ENCODE measurements at regions not wholly inside any gene's neighbourhood (a gene's known extent, or its start where the extent isn't known, plus 50 kb on each side); places are given as distances from the start of the nearest gene placed in this dataset.

DNA sequence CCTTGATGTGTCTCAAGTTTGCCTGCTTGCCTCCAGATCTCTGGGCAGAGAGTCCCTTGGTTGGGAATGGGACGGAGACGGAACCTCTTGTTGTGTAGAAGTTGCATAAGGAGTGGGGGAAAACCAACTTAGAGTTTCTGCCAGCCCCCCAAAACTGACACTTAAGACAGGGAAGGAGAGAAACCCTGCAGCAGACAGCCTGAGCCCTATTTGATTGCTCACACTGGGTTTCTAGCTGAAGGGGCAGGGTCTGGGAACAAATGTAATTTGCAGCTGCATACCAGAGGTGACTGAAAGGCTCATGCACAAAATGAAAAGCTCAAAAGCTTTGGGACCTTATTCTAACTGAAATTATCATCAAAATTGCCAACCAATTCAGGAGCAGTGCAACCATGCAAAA lies 254.5 kb downstream of the RASEF start:
- TF ChIP-seq, protein P1, sequence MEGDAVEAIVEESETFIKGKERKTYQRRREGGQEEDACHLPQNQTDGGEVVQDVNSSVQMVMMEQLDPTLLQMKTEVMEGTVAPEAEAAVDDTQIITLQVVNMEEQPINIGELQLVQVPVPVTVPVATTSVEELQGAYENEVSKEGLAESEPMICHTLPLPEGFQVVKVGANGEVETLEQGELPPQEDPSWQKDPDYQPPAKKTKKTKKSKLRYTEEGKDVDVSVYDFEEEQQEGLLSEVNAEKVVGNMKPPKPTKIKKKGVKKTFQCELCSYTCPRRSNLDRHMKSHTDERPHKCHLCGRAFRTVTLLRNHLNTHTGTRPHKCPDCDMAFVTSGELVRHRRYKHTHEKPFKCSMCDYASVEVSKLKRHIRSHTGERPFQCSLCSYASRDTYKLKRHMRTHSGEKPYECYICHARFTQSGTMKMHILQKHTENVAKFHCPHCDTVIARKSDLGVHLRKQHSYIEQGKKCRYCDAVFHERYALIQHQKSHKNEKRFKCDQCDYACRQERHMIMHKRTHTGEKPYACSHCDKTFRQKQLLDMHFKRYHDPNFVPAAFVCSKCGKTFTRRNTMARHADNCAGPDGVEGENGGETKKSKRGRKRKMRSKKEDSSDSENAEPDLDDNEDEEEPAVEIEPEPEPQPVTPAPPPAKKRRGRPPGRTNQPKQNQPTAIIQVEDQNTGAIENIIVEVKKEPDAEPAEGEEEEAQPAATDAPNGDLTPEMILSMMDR (IDR thresholded peaks at IDR 0.05; ENCODE audit: unreplicated experiment in 3 of 3) = no peak
- Mint-ChIP-seq H3K36me3 (ENCODE audit: low read depth) (no peaks in the 10 kb centered on the region), H3K4me1 (peaks cover 5% of the 10 kb centered on the region), H3K4me3 (no peak overlapping the region), H3K27me3 (ENCODE audit: low read depth) (peaks cover under 1% of the 10 kb centered on the region), H3K27ac (no peak overlapping the region), H3K9me3 (no peaks in the 10 kb centered on the region)

- TF ChIP-seq, protein P1 (IDR thresholded peaks at IDR 0.05; ENCODE audit: unreplicated experiment in 3 of 3) = no peak
- H3K4me1 Mint-ChIP-seq = no peaks in the 10 kb centered on the region
- H3K4me3 Mint-ChIP-seq = no peak overlapping the region
- no peaks in the 10 kb centered on the region for H3K9me3 Mint-ChIP-seq
- no peaks in the 10 kb centered on the region for H3K36me3 Mint-ChIP-seq (ENCODE audit: low read depth)
- H3K27me3 Mint-ChIP-seq (ENCODE audit: low read depth) = no peaks in the 10 kb centered on the region
- H3K27ac Mint-ChIP-seq = no peak overlapping the region
Measured at GRCh38 chr9:82810915-82811314, 252.0 kb downstream of the RASEF start.

- TF ChIP-seq, protein P1 (IDR thresholded peaks at IDR 0.05; ENCODE audit: unreplicated experiment in 3 of 3) = no peak
- H3K9me3 Mint-ChIP-seq = peaks cover 5% of the 10 kb centered on the region
- no peak overlapping the region for H3K27ac Mint-ChIP-seq
- no peak overlapping the region for H3K4me3 Mint-ChIP-seq
- no peaks in the 10 kb centered on the region for H3K4me1 Mint-ChIP-seq
- H3K36me3 Mint-ChIP-seq (ENCODE audit: low read depth) = peaks cover 4% of the 10 kb centered on the region
- no peaks in the 10 kb centered on the region for H3K27me3 Mint-ChIP-seq (ENCODE audit: low read depth)
Measured at GRCh38 chr9:82819260-82819659, 243.7 kb downstream of the RASEF start.

GRCh38 chr9:82820186-82820585 lies 242.8 kb downstream of the RASEF start:
- peaks cover 4% of the 10 kb centered on the region for H3K36me3 Mint-ChIP-seq (ENCODE audit: low read depth)
- no peaks in the 10 kb centered on the region for H3K4me1 Mint-ChIP-seq
- no peaks in the 10 kb centered on the region for H3K27me3 Mint-ChIP-seq (ENCODE audit: low read depth)
- TF ChIP-seq, protein P1 (IDR thresholded peaks at IDR 0.05; ENCODE audit: unreplicated experiment in 3 of 3) = no peak
- H3K4me3 Mint-ChIP-seq = no peak overlapping the region
- no peak overlapping the region for H3K27ac Mint-ChIP-seq
- peaks cover 5% of the 10 kb centered on the region for H3K9me3 Mint-ChIP-seq

DNA sequence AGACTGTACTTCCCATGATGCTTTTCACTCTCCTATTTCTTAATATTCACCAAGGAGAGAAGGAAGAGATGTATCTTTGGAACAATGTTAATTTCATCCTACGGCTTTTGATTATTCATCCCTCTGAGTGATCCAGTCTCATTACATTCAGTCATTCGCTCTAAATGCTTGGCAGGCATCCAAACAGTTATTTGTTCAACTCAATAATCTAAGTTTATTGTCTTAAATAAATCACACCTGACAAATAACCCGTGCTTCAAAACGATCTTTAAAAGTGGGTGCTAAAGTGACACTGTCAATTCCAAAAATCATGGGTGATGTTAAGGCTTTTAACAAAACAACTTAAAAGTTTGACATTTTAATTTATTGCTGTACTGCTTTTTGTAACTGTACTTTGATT lies 233.1 kb downstream of the RASEF start:
- TF ChIP-seq, protein P1 (IDR thresholded peaks at IDR 0.05; ENCODE audit: unreplicated experiment in 3 of 3) = no peak
- peaks cover 4% of the 10 kb centered on the region for H3K27me3 Mint-ChIP-seq (ENCODE audit: low read depth)
- H3K36me3 Mint-ChIP-seq (ENCODE audit: low read depth) = no peaks in the 10 kb centered on the region
- no peaks in the 10 kb centered on the region for H3K9me3 Mint-ChIP-seq
- no peaks in the 10 kb centered on the region for H3K4me1 Mint-ChIP-seq
- H3K4me3 Mint-ChIP-seq = no peak overlapping the region
- H3K27ac Mint-ChIP-seq = no peak overlapping the region

GRCh38 chr9:82865524-82865923 lies 197.4 kb downstream of the RASEF start:
- Mint-ChIP-seq H3K36me3 (ENCODE audit: low read depth) (no peaks in the 10 kb centered on the region), H3K4me3 (no peak overlapping the region), H3K4me1 (no peaks in the 10 kb centered on the region), H3K9me3 (peaks cover 19% of the 10 kb centered on the region), H3K27me3 (ENCODE audit: low read depth) (no peaks in the 10 kb centered on the region), H3K27ac (no peak overlapping the region)
- TF ChIP-seq, protein P1 (IDR thresholded peaks at IDR 0.05; ENCODE audit: unreplicated experiment in 3 of 3) = no peak

Data from nephron (organoid).